NOMO-1 treated with dmso at 0.1 percent for 144 hours (cell line): ENCODE measurements at regions not wholly inside any gene's neighbourhood (a gene's known extent, or its start where the extent isn't known, plus 50 kb on each side); places are given as distances from the start of the nearest gene placed in this dataset.

Source experiments
- DNase-seq: peaks from one replicate; lab custom pipeline; 2025; ENCODE audit not compliant: unreplicated experiment; lab: John Stamatoyannopoulos, UW

GRCh38 chr6:66418906-66419305 lies 711.9 kb upstream of the EYS start:
- no peak for DNase-seq

- no peak for DNase-seq
Observed at GRCh38 chr6:66403966-66404365, 696.9 kb upstream of the EYS start.

DNA sequence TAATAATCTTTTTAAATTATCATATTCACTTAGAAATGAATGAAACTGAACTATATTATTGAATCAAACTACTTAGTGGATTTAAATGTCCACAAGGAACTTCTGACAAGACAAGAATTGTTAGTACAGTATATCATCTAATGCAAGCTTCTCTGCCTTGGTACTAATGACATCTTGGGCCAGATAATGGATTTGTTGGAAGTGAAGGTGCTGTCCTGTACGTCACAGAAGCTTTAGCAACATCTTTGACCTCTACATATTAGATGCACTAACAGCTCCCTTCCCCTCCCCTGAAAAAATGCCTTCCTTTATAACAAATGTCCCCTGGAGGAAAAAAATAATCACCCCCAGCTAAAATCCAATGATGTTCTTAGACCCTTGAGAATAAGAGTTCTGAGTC lies 695.8 kb upstream of the EYS start:
- no peak for DNase-seq

DNA sequence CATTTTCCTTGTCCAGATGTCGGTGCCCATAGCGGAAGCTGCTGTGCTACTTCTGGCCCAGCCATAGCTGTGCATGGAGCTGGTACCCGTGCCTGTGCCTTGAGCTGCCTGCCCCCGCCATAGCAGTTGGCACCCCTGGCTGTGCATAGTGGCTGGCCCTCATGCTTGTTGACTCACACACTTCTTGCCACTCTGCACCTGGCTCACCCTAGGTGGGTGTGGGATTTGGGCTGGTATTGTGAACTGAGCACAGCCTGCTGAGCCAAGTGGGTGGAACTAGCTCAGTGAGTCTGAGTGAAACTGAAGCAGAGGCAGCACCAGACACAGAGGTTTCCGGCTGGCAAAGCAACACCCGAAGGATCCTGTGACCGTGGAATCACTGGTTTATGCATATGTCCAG lies 689.5 kb upstream of the EYS start:
- DNase-seq = no peak

DNA sequence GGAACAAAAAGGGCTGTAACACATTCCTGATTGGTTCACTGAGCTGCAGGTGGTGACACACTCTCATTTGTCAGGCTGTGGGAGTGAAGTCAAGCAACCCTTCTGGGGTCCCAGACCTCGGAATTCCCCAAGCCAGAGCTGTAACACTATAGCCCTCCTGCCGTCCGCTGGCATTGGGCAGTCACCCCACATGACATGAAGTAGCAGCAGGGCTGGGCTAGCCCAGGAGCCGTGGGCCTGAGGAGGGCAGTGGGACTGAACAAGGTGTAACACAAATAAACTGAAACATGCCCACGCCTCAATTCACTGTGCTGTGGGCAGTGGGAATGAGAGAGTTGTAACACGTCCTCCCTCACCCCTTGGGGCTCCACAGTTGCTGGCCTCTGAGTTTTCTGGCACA lies 689.1 kb upstream of the EYS start:
- no peak for DNase-seq

DNA sequence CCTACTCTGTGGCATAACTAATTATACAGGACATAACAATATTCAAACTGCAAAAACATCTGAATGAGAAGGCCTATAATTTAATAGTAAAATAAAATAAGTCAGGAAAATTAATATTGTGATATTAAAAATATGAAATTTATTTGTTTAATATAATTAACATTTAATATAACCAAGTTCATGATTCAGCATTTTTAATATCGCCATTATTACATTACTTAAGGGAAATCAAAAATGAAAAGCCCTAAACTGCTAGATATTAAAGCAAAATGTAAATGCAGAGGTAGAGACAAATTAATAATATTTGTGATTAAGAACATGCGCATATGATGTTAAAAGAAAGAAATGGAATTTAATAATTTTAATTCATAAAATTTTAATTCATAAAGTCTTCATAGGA lies 683.4 kb upstream of the EYS start:
- DNase-seq = no peak

GRCh38 chr6:66376001-66376400 lies 669.0 kb upstream of the EYS start:
- no peak for DNase-seq

- DNase-seq = no peak
Observed at GRCh38 chr6:66369407-66369806, 662.4 kb upstream of the EYS start.

GRCh38 chr6:66362888-66363287 lies 655.9 kb upstream of the EYS start:
- DNase-seq = no peak

DNA sequence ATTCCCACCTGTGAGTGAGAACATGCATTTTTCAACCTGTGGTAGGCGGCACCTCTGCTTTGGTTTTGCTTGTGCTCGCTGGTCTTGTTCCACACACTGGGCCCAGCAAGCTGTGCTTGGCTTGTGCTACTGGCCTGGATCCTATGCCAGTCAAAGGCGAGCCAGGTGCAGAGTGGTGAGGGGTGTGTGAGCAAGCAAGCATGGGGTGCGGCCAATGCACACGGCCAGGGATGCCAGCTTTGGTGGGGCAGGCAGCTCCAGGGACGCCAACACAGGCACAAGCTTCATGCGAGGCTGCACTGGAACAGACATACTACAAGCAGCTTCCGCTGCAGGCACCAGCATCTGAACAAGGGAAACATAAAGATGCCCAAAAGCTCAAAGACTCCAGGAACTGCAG lies 654.9 kb upstream of the EYS start:
- DNase-seq = no peak

DNA sequence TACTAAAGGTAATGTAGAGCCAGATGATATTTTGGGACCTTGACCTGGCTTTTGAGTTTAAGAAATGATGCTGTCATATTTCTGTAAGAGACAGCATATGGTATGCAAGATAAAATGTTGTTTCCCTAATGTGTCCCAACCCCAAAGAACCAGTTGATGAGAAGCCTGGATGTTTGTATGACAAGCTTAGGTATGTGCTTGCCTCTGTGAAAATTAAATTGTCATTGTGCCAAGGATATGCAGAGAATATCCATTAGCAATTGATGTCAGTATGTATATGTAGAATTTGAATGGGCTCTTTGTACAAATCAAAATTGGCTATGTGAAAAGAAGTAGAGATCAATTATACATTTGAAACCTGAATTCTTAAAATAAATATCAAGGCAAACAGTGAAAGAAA lies 650.8 kb upstream of the EYS start:
- no peak for DNase-seq

DNA sequence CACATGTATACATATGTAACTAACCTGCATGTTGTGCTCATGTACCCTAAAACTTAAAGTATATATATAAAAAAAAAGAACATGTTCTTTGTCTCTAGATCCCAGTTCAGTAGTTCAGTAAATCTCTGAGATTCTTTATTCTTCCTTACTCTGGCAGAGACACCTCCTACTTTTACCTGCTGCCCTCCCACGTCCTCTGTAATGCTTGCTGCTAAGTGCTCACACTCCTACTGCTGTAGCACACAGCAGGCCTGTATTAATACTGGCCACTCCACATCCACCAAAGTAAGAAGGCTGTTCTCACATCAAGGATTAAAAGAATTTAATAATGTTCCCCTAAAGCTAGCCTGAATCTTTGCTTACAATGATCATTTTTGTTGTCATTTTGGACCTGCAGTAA lies 648.4 kb upstream of the EYS start:
- DNase-seq = no peak

DNA sequence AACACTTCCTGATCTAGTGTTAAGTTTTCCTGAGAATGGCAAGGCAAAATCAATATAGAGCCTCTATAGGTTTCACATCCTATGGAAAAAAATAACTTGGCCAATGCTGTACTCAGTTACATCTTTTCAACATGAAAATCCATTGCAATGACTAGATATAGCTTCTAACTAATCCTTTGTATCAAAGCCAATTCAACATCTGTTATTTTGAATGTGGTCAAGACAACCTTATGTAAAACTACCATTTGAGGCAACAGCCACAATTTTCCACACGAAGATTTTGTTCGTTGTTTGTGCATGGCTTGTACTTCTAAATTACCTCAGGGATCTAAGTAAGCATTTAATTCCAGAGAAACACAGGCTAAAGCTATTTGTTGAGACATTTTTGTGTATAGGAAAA lies 637.8 kb upstream of the EYS start:
- no peak for DNase-seq

DNA sequence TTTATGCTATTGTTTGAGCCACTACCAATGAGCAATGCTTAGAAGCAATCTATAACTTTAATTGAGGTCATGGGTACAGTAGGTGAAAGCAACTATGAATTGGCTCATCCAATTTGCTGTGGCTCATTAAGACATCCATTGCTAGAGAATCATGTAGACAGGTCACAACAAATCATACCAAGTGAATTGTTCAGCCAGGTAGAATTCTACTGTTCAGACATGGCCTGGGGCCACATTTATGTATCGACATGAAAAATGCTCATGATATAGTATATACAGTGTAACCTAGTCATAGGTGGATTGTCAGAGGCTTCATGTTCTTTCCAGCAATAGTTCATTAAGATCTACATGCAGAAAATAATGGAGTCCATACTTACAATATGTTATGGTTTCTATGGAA lies 633.7 kb upstream of the EYS start:
- no peak for DNase-seq

DNA sequence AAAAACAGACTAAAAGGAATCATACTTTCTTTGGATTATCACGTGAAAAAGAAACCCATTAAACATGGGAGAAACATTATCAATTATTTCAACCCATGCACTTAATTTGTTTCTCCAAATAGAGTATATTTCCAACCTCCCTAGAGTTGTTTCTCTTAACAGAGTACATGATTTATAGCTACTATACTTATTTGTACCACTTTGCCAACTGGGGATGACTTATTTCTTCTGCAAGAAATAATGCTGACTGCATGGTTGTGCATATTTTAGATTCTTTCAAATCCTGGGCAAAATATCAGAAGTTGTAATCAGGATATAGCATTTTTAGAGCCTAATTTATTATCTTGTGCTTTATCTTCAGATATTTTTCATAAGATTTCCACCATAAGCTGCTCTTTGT lies 629.1 kb upstream of the EYS start:
- no peak for DNase-seq

DNA sequence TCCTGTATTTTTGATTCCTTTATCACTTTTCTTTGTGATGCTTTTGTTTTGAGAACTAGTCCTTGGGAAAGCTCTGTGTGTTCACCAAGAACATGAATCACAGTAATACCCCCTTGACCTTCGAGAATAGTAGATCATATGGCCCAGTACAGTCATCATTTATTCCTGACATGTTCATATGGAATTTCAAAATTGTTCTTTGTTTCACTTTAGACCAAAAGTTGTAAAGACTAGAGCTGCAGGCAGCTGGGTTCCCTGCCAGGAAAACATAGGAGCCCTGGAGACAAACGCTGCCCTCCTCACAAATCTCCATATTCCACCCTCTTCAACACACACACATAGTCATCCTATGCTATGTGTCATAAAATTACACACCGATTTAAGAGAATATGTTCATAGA lies 621.2 kb upstream of the EYS start:
- no peak for DNase-seq

GRCh38 chr6:66326228-66326627 lies 619.2 kb upstream of the EYS start:
- no peak for DNase-seq

DNA sequence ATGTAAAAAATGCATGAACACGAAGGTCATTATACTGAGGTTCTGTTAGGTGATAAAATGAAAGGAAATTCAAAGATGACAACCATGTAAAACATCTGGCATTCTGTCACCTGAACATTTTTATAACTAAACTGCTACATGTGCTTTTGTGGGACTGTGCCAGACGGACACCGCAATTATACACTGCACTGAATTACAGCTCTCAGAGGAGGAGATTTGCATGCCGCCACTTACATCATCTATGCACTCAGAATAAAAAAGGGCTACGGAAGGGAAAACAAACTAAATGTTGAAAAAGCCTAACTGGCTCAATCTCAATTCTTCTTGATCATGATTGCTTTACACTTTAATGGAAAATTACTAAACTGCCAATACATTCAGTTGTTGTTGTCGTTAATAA lies 614.0 kb upstream of the EYS start:
- no peak for DNase-seq

- no peak for DNase-seq
Observed at GRCh38 chr6:66307490-66307889, 600.5 kb upstream of the EYS start.

GRCh38 chr6:66291905-66292304 lies 584.9 kb upstream of the EYS start:
- DNase-seq = no peak

DNA sequence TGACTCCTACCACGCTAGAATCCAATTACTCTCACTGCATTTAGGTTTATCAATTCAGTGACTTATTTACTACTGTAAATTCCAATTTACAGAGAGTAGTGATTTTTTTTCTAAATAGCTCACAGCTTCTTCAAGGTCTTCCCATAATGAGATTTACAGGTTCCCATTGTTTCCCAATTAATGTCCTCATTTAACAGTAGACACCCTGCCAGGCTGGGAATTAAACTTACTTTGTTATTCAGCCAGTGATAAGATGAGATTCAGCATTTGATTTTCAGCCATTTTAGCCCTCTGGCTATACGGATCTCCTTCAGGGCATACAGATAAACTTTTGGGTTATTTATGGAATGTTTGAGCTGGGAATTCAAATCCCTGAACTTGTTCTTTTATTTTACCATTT lies 582.9 kb upstream of the EYS start:
- DNase-seq = no peak

GRCh38 chr6:66278115-66278514 lies 571.1 kb upstream of the EYS start:
- DNase-seq = no peak

GRCh38 chr6:66277400-66277799 lies 570.4 kb upstream of the EYS start:
- no peak for DNase-seq

- no peak for DNase-seq
Observed at GRCh38 chr6:66265737-66266136, 558.7 kb upstream of the EYS start.
